SU-DHL-6 (cell line): ENCODE measurements at regions not wholly inside any gene's neighbourhood (a gene's known extent, or its start where the extent isn't known, plus 50 kb on each side); places are given as distances from the start of the nearest gene placed in this dataset.

ENCODE experiments used
- CTCF ChIP-seq: fragments of 200-600 bp; sonication (generic); IDR thresholded peaks from one replicate; pipeline ENCODE4 v1.5.1; 2017; ENCODE audit warnings: antibody characterized with exemption, mild to moderate bottlenecking, low read length, moderate library complexity; ENCODE audit not compliant: insufficient read depth, poor library complexity, severe bottlenecking
- EZH2phosphoT487 ChIP-seq: fragments of 200-600 bp; sonication (generic), shearing (Covaris generic); conservative IDR thresholded peaks from 2 replicates; pipeline ENCODE4 v1.6.1; 2018; ENCODE audit warnings: mild to moderate bottlenecking, antibody characterized with exemption, low read length, moderate library complexity, mixed read lengths

DNA sequence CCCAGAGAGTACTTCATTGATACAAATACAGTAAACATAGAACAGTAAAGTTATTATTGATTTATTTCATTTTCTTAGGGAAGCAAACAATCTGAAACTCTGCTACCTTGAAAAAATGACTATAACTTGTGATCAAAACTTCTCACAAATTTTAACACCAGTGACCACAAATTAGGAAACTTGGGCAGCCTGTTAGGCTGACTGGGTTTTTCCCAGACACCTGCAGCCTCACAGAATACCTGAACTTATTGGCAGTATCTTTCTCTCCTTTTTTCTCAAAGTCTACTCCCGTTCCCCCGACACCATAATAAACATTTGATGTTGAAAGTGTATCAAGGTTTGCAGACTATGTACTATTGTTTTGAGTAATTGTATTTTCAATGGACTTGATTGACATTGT lies 360.5 kb downstream of the LMO7 start:
- TF ChIP-seq CTCF (no peak), EZH2phosphoT487 (no peak)
